Fibroblast of lung (primary cell): ENCODE measurements at regions not wholly inside any gene's neighbourhood (a gene's known extent, or its start where the extent isn't known, plus 50 kb on each side); places are given as distances from the start of the nearest gene placed in this dataset.

Source experiments
- DNase-seq, 2 donors: peaks; one replicate each; pipeline versions ENCODE4 v3.0.0 to v3.0.0-alpha.2; 2010; ENCODE audit warnings: low read depth in 2 of 2
- H2AFZ ChIP-seq: 2 replicates; pipeline ENCODE4 v1.5.1; 2012; ENCODE audit warnings: low read length, control low read depth, inconsistent platforms
- H3K27ac ChIP-seq: 2 replicates; pipeline ENCODE4 v1.5.1; 2011; ENCODE audit warnings: low read length, control low read depth; ENCODE audit not compliant: insufficient read depth
- H3K27me3 ChIP-seq: 2 replicates; pipeline ENCODE4 v1.5.1; 2011; ENCODE audit warnings: mild to moderate bottlenecking, low read length; ENCODE audit not compliant: control insufficient read depth, insufficient read depth
- H3K36me3 ChIP-seq: 2 replicates; pipeline ENCODE4 v1.5.1; 2011; ENCODE audit warnings: low read length; ENCODE audit not compliant: control insufficient read depth, insufficient read depth
- H3K4me1 ChIP-seq: 2 replicates; pipeline ENCODE4 v1.5.1; 2011; ENCODE audit warnings: low read length; ENCODE audit not compliant: control insufficient read depth, insufficient read depth; ENCODE audit errors: extremely low read depth
- H3K4me2 ChIP-seq: 2 replicates; pipeline ENCODE4 v1.5.1; 2011; ENCODE audit warnings: low read length, control low read depth; ENCODE audit not compliant: insufficient read depth; ENCODE audit errors: extremely low read depth
- H3K4me3 ChIP-seq, 4 experiments: fragments of 200-600 bp in 1 of 4; sonication (generic) in 1 of 4; replicated peaks in 1 of 4; 2 replicates each; pipeline ENCODE4 v1.5.1; 2011 to 2016; ENCODE audit warnings: low read length in 4 of 4, low read depth in 3 of 4, mild to moderate bottlenecking in 3 of 4, control low read depth in 2 of 4, inconsistent platforms in 1 of 4, mixed read lengths in 1 of 4; ENCODE audit not compliant: insufficient read depth in 1 of 4; ENCODE audit errors: control extremely low read depth in 1 of 4
- H3K79me2 ChIP-seq: 2 replicates; pipeline ENCODE4 v1.5.1; 2012; ENCODE audit warnings: mild to moderate bottlenecking, low read length, inconsistent platforms; ENCODE audit not compliant: control insufficient read depth, insufficient read depth
- H3K9ac ChIP-seq: 2 replicates; pipeline ENCODE4 v1.5.1; 2011; ENCODE audit warnings: mild to moderate bottlenecking, low read length, control low read depth; ENCODE audit not compliant: insufficient read depth
- H3K9me3 ChIP-seq: 2 replicates; pipeline ENCODE4 v1.5.1; 2012; ENCODE audit warnings: low read depth, low read length; ENCODE audit not compliant: control insufficient read depth, insufficient read depth
- H4K20me1 ChIP-seq: 2 replicates; pipeline ENCODE4 v1.5.1; 2011; ENCODE audit warnings: low read length; ENCODE audit not compliant: control insufficient read depth, insufficient read depth; ENCODE audit errors: extremely low read depth
- EZH2 ChIP-seq: IDR thresholded peaks from 2 replicates; pipeline ENCODE4 v1.5.1; 2012; ENCODE audit warnings: low read length, control low read depth, mild to moderate bottlenecking; ENCODE audit errors: missing control alignments
- TF ChIP-seq, protein P1 (sequence below), 2 donors: IDR thresholded peaks in 1 of 2; conservative IDR thresholded peaks in 1 of 2; 1 replicate in 1 of 2; 2 replicates in 1 of 2; pipeline ENCODE4 v1.5.1; 2011 to 2012; ENCODE audit warnings: low read length in 2 of 2, control low read depth in 1 of 2, inconsistent platforms in 1 of 2, low read depth in 1 of 2, mild to moderate bottlenecking in 1 of 2

DNA sequence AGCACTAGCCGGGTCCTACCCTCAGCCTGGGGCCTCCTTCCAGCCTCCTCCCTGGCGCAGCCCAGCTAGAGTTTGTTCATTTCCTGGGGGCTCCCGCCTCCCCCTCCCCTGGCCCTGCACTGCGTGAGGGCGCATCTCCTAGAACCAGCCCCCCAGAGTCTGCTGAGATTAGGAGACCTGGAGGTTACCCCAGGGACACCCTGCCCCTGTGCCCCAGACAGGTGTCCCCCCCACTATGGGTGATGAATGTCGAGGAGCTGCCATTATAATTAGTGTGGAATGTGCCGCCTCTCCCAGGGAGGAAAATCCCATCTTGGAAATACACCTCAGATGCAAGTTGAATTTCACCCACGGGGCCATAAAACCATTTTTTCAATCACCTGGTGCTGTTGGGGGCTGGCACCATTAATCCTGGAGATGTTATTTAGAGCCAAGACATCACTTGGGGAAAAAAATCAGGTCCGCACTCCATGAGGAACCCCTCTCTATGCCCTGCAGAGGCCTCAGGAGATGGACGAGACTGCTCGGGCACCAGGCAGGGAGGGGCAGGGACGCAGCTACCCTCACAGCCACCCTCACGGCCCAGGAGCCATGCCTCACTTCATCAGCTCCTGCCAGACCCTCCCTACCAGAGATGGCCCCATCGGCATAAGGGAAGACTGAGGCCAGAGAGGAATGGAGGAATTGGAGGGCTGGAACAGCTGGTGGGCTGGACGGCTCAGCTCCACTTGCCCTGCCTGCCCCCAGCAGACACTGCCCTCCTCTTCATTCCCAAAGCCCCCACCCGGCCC is 197.5 kb downstream of the IGLL1 start:
- no peaks in the 10 kb centered on the region for H3K79me2 ChIP-seq
- H3K36me3 ChIP-seq = no peaks in the 10 kb centered on the region
- no peaks in the 10 kb centered on the region for H3K9me3 ChIP-seq
- no peak overlapping the region for H3K27ac ChIP-seq
- no peak overlapping the region for H3K4me3 ChIP-seq
- no peak overlapping the region for H2AFZ ChIP-seq
- H3K27me3 ChIP-seq = no peaks in the 10 kb centered on the region
- H4K20me1 ChIP-seq = no peaks in the 10 kb centered on the region
- H3K9ac ChIP-seq = no peak overlapping the region
- H3K4me2 ChIP-seq = no peak overlapping the region
- H3K4me1 ChIP-seq = no peaks in the 10 kb centered on the region
- no peak for DNase-seq
- TF ChIP-seq, protein P1, sequence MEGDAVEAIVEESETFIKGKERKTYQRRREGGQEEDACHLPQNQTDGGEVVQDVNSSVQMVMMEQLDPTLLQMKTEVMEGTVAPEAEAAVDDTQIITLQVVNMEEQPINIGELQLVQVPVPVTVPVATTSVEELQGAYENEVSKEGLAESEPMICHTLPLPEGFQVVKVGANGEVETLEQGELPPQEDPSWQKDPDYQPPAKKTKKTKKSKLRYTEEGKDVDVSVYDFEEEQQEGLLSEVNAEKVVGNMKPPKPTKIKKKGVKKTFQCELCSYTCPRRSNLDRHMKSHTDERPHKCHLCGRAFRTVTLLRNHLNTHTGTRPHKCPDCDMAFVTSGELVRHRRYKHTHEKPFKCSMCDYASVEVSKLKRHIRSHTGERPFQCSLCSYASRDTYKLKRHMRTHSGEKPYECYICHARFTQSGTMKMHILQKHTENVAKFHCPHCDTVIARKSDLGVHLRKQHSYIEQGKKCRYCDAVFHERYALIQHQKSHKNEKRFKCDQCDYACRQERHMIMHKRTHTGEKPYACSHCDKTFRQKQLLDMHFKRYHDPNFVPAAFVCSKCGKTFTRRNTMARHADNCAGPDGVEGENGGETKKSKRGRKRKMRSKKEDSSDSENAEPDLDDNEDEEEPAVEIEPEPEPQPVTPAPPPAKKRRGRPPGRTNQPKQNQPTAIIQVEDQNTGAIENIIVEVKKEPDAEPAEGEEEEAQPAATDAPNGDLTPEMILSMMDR (conservative IDR thresholded peaks at IDR 0.05 in 1 of 2, IDR thresholded peaks at IDR 0.05 in 1 of 2; ENCODE audit: low read depth in 1 of 2, low read length in 2 of 2) = no peak
- no peak for TF ChIP-seq EZH2

GRCh38 chr22:23381661-23382427 is 198.2 kb downstream of the IGLL1 start:
- Histone ChIP-seq H3K79me2 (no peaks in the 10 kb centered on the region), H3K36me3 (no peaks in the 10 kb centered on the region), H3K27ac (no peak overlapping the region)

GRCh38 chr22:23380911-23381310 is 199.2 kb downstream of the IGLL1 start:
- H4K20me1 ChIP-seq = no peaks in the 10 kb centered on the region
- TF ChIP-seq, protein P1 (conservative IDR thresholded peaks at IDR 0.05 in 1 of 2, IDR thresholded peaks at IDR 0.05 in 1 of 2; ENCODE audit: low read depth in 1 of 2, low read length in 2 of 2) = no peak
- TF ChIP-seq EZH2 = no peak
- no peak for DNase-seq
- H2AFZ ChIP-seq = no peak overlapping the region
- no peak overlapping the region for H3K27ac ChIP-seq
- H3K36me3 ChIP-seq = no peaks in the 10 kb centered on the region
- H3K27me3 ChIP-seq = no peaks in the 10 kb centered on the region
- H3K4me1 ChIP-seq = no peaks in the 10 kb centered on the region
- H3K79me2 ChIP-seq = no peaks in the 10 kb centered on the region
- H3K9me3 ChIP-seq = no peaks in the 10 kb centered on the region
- H3K9ac ChIP-seq = no peak overlapping the region
- H3K4me2 ChIP-seq = no peak overlapping the region
- no peak overlapping the region for H3K4me3 ChIP-seq

More at GRCh38 chr22:23381661-23382427, 198.2 kb downstream of the IGLL1 start:
- H3K9ac ChIP-seq = no peak overlapping the region
- no peaks in the 10 kb centered on the region for H3K9me3 ChIP-seq
- H3K4me3 ChIP-seq = no peak overlapping the region
- no peak for DNase-seq
- no peaks in the 10 kb centered on the region for H3K27me3 ChIP-seq
- H2AFZ ChIP-seq = no peak overlapping the region
- no peaks in the 10 kb centered on the region for H3K4me1 ChIP-seq
- no peaks in the 10 kb centered on the region for H4K20me1 ChIP-seq
- no peak overlapping the region for H3K4me2 ChIP-seq
- no peak for TF ChIP-seq EZH2
- TF ChIP-seq, protein P1 (conservative IDR thresholded peaks at IDR 0.05 in 1 of 2, IDR thresholded peaks at IDR 0.05 in 1 of 2; ENCODE audit: low read depth in 1 of 2, low read length in 2 of 2) = no peak
